GM19463 (cell line): ENCODE measurements at regions not wholly inside any gene's neighbourhood (a gene's known extent, or its start where the extent isn't known, plus 50 kb on each side); places are given as distances from the start of the nearest gene placed in this dataset.
"Not testable (repeated sequence)": the region's sequence is repeated elsewhere in the genome, so short reads cannot be mapped to it uniquely, and the experiment has no call there.

Experiments
- ATAC-seq: cut with Tn5 transposase; IDR thresholded peaks from one replicate; pipeline ENCODE4 v1.9.1; 2021; ENCODE audit warnings: mild to moderate bottlenecking, moderate library complexity; ENCODE audit not compliant: unreplicated experiment

DNA sequence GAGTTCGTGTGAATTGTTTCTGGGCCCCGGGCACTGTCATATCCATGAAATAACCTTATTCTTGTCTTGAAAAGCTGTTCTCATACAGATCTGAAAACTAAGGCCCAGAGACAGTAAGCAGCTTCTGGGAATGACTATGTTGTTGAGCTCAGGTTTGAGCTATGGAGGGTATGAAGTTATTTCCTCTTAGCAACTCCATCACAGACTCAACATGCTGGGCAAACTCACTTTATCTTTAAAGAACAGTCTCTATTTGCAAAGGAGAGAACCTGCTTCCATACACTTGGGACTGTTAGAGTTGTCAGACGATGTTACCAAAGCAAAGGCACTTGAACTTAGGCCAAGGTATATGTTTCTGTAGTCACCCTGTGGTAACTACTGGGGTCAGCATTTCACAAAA lies 90.0 kb downstream of the GPR88 start:
- no peak for ATAC-seq

GRCh38 chr1:100628631-100629081 lies 90.7 kb downstream of the GPR88 start:
- no peak for ATAC-seq

DNA sequence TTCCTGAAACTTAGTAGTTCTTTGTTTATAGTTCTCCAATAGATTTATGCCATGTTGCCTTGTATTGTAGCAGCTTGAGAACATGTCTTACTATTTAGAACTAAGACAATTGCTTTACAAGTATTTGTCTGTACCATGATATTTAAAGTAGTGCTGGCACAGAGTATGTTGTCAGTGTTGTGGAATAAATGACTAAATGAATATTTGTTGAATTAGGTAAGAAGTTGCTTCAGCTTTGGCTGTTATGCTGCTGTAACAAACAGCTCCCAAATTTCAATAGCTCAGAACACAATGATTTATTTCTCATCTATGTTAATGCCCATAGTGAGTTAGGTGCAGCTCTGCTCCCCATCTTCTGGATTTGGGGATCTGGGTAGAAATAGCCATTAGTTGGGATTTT lies 90.2 kb upstream of the VCAM1 start:
- ATAC-seq = no peak

GRCh38 chr1:100631015-100631551 lies 88.5 kb upstream of the VCAM1 start:
- ATAC-seq = no peak

GRCh38 chr1:100642826-100643225 lies 76.7 kb upstream of the VCAM1 start:
- no peak for ATAC-seq

- no peak for ATAC-seq
These were observed 75.9 kb upstream of the VCAM1 start for GRCh38 chr1:100643471-100644196.

GRCh38 chr1:100646001-100646400 lies 73.5 kb upstream of the VCAM1 start:
- ATAC-seq = no peak

GRCh38 chr1:100649146-100649545 lies 70.4 kb upstream of the VCAM1 start:
- ATAC-seq = no peak

DNA sequence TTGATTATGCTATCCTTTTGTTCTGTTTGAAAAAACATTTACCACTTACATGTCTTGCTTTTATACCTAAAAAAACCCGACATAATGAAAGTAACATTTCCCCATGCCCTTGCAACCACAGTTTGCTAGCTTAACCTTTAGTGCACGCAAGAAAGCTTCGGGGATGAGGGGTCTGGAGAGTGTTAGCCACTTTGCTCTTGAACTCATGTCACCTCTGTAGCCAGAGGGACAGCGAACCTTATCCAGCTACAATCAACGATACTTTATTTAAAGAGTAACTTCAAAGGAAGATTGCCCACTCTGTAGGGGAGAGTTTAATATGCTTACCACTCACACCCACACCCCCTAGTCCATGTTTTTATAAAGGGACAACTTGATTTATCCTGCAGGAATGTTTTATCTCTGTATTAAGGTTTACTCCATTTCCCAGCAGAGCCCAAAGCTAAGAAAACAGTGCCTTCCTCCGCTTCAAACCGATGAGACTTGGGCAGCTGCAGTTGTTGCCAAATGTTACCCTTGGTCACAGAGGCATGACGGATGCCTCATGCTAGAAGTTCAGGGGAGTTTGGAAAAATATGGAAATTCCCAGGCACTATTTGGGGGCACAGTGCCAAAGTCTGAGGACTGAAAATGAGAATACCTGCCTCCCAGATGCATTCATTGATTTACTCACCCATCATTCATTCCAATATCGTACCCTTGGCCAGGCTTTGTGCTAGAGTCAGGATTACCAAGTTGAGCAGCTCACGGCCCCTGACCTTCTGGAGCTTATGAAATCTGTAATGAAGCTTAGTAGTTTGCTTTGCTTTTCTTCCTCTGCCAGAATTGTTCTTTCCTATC lies 61.4 kb upstream of the VCAM1 start:
- no peak for ATAC-seq

GRCh38 chr1:100658716-100659026 lies 60.9 kb upstream of the VCAM1 start:
- no peak for ATAC-seq

- ATAC-seq = no peak
These were observed 58.4 kb upstream of the VCAM1 start for GRCh38 chr1:100661176-100661575.

DNA sequence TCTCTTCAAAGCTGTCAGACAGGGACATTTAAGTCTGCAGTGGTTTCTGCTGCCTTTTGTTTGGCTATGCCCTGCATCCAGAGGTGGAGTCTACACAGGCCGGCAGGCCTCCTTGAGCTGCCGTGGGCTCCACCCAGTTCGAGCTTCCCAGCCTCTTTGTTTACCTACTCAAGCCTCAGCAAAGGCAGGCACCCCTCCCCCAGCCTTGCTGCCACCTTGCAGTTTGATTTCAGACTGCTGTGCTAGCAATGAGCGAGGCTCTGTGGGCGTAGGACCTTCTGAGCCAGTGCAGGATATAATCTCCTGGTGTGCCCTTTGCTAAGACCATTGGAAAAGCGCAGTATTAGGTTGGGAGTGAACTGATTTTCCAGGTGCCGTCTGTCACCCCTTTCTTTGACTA lies 51.0 kb upstream of the VCAM1 start:
- not testable (repeated sequence) for ATAC-seq
